Mesenteric fat pad (tissue), 1 donor: ENCODE measurements at regions not wholly inside any gene's neighbourhood (a gene's known extent, or its start where the extent isn't known, plus 50 kb on each side); places are given as distances from the start of the nearest gene placed in this dataset.
"Not testable (repeated sequence)": the region's sequence is repeated elsewhere in the genome, so short reads cannot be mapped to it uniquely, and the experiment has no call there.

ENCODE experiments used
- DNase-seq: peaks from one replicate; pipeline ENCODE4 v3.0.0-alpha.2; 2020; ENCODE audit warnings: low spot score
- donor health status: DM: yes; HTN: yes; CAD: no.

DNA sequence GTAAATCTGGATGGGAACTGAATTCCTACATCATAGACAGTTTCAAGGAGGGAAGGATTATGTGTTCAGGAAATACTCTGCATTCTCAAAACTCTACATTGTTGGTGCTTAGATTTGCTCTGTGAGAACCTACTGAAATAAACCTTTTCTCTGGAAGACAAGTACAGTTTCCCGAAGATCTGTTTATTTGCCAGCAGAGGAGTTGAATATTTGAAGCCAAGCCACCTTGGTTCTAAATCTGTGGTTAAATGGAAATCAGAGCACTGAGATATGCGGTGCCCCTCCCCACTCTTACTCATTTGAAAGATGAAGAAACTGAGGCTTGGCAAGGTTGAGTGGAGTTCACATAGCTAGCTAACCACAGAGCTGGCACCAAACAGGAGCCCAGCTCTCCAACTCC, 146.3 kb upstream of the CTAGE1 start:
- no peak for DNase-seq

DNA sequence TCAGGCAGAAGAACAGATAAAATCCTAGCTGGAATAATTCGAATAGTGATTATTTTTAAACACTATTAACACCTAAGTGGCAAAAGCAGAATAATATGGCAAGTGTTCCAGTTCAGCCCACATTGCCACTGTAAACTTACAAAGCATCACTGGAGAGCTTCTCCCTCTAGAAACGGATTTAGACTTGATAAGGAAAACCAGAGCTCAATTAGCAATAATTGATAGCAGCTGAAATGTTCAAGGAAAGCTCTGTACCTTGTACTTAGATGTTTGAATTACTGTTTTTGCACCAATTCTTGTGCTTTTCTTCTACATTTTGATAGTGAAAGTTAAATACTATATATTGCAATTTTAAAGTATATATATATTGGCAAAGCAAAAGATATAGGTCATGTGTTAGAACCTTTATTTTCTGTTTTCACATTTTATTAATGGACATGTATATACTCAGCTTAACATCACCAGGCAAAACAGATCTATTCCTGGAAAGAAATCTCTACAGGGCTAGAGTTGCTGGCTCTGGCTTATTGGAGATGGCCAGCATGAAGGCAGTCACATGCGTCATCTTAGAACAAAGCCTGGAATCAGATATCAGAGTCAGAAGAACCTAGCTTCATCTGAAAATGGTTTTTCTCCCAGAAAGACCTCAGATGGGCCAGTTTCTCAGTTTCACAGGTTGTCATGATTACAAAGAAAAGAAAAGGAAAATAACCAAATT, 149.1 kb upstream of the CTAGE1 start:
- DNase-seq = no peak

DNA sequence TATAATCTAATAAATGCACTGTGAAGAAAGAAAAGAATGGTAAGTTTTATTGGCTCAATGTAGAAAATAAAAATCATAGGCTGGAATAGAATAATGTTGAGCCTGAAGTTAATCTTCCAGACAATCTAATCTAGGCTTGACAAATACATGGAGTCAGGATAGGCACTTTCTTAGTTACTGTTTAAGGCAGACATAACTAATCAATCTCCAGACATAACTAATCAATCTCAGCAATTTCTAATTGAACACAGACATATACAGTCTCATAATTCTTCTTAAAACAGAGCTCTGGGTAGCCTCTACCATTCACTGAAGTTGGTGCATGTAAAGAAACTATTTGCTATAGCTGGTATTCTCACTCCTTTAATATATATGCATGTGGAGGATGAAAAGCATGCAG, 150.1 kb upstream of the CTAGE1 start:
- DNase-seq = no peak

DNA sequence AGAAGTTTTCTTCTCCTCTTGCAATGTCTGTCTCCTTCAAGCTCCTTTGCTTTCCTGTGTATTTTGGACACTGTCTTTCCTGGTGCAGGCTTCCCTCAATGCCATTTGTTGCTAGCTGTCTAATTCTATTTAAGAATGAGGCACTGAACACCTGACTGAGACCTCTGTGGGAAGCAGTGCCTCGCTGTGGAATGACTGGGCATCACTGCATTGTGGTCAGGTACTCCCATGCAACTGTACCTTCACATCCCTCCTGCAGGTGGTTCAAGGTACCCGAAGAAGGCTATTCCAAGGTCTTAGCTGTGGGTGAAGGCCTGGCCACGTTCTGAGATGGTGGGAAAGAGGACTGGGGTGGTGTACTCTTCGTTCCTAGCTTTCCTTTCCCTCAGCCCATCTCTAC, 152.8 kb upstream of the CTAGE1 start:
- no peak for DNase-seq

DNA sequence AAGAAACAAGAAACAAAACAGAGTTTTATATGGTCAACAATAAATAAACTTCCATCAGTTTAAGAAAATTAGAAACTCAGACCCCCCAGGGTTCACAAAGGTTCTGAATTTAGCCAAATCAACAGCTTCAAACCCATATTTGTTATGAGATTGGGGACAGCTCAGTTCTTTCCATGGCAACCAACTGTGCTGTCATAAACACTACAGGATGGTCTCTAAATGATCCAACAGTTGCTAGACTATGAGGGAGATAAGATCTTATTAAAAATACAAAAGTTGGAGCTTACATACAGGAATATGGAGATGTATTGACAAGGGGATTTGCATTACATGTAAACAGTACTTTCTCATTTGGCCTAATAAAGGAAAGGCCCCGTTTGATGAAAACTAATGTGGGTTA, 154.6 kb upstream of the CTAGE1 start:
- DNase-seq = no peak

DNA sequence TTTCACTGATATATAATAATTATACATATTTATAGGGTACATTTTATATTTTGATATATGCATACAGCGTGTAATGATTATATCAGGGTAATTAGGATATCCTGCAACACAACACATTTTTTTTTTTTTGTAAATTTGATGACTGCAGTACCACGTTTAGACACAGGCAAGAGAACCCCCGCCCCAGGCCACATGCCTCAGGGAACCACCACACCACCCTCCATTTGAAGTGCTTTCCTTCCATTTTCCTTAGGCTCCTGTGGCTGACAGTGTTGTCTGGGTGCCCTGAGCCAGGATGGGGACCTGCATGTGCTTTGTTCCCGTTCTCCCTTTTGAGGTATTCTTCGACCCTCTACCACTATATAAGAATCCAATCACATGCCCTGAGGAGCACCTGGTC, 161.6 kb upstream of the CTAGE1 start:
- no peak for DNase-seq

DNA sequence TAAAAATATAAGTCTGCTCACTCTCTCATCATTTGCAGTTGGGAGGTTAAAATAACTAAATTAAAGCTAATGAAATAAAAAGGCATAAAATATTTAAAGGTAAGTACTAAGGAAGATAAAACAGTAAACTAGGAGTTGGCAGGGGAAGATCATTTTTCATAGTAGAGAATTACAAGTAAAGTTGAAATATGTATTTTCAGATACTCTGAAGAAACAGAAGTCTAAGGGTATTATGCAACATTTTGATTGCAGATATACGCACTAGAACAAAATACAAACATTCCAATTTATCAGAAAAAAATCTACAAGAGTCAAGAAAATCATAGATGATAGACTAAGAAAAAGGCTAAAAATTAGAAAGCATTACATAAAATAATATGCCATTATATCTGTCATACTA, 167.6 kb upstream of the CTAGE1 start:
- no peak for DNase-seq

DNA sequence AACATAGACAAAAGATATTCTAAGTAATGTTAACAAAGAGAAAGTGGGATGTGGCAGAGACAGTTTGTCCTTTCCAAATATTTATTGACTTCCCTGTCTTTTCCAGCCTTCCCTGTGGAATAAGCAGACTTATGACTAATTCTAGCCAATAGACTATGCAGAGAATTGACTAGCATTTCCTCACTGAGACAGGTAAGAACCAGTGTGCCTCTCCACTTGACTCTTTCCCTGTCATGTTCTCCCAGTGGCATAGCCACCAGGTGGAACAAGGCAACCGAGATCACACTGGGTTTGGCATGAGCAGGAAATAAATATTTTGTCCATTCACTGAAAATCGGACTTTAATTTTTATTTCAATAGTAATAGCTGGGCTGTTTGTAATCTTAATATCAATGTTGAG, 168.1 kb upstream of the CTAGE1 start:
- DNase-seq = no peak

DNA sequence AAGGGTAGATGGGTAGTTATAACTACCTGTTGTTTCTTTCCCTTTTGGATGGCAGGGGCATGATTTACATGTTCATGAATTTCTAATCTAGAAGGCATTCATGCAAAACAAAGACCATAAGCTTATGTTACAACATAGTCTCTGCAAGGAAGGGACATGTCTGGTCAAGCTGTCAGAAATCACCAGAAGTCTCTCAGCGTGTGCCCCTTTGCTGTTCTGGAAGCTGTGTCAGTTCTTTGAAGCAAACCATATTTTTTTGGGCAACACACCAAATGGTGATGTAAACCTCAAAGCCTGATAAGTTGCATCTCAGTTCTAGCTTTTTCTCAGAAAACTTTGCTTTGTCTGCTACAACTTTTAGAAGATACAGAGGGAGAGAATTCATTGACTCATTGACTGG, 173.5 kb upstream of the CTAGE1 start:
- DNase-seq = no peak

DNA sequence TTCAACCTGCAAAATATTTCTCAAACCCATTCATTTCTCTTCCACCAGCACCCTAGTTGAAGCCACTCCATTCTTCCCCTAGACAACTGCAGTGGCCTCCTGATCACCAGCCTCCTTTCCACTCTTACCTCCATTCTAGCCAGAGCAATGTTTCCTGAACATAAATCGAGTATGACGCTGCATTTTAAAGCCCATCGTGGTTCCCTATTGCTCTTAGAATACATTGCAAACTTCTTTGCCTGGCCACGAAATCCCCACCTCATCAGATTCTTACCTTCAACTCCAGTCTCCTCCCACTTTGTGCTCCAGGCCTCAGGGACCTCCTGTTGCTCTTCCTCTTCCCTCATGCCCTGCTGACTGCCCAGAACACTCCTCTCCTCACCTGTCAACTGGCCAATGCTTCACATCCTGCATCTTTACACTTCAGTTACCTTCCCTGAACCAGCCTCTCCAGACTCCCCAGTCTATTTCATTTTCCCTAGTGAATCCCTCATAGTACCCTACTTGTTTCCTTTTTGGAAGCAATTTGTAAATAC, 176.5 kb upstream of the CTAGE1 start:
- no peak for DNase-seq

DNA sequence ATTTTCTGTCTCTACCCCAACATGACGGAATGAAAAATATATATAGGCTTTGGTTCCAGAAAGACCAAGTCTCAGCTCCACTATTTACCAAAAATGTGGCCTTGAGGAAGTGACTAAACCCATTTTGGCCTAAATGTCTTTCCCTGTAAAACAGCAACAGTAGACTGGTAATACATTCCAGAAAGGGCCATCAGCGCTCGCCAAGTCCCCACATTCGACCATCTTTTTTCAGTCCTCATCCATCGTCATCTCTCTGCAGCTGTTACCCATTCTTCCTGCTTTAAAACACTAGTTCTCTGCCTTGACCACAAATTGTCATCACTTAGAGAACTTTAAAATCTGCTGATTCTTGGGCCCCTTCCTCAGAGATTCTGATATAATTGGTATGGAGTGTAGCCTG, 183.8 kb upstream of the CTAGE1 start:
- DNase-seq = no peak

DNA sequence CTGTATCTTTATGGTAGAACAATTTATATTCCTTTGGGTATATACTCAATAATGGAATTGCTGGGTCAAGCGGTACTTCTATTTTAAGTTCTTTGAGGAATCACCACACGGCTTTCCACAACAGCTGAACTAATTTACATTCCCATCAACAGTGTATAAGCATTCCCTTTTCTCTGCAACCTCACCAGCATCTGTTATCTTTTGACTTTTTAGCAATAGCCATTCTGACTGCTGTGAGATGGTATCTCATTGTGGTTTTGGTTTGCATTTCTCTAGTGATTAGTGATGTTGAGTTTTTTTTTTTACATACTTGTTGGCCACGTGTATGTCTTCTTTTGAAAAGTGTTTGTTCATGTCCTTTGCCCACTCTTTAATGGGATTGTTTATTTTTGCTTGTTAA, 184.7 kb upstream of the CTAGE1 start:
- not testable (repeated sequence) for DNase-seq

DNA sequence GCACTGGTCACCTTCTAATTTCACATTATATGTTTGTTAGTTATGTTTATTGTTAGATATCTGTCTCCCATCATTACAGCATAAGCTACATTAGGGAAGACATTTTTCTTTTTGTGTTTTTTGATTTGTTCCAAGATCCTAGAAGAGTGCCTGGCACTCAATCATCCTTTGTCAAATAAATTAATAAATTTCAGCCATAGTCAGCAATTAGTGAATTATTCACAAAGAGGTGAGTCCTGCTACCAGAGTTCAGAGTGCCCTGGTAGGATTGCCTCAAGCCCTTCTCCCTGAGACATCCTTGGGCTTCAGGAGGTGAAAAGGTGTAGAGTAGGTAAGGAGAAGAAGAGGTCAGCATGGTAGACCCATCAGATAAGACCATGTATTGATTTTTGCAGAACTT, 186.2 kb upstream of the CTAGE1 start:
- no peak for DNase-seq

DNA sequence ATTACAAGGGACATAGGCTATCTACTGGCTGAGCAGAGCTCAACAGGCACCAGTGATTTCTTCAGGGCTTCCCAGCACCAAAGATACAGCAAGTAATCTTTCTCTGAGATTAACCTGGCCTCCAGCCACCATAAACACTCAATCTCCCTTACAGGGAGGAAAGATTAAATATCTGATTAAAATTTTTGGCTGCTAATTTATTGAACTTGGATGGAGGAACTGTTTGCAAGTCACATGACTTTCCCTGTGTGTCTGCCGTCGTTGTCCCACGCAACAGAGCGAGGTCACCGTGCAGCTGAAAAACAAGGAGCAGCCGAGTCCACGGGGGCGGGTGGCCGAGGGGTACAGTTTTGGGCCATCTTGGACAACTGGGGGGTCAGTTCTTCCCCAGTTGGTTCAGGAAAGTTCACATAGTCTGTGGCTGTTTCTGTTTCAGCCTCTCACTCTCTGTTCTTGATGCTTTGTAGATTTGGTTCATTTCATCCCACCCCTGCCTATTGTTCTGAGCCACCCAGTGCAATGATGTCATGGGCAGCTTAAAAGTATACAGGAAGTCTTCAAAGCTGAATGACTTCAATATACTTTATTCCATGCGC, 186.8 kb upstream of the CTAGE1 start:
- no peak for DNase-seq

DNA sequence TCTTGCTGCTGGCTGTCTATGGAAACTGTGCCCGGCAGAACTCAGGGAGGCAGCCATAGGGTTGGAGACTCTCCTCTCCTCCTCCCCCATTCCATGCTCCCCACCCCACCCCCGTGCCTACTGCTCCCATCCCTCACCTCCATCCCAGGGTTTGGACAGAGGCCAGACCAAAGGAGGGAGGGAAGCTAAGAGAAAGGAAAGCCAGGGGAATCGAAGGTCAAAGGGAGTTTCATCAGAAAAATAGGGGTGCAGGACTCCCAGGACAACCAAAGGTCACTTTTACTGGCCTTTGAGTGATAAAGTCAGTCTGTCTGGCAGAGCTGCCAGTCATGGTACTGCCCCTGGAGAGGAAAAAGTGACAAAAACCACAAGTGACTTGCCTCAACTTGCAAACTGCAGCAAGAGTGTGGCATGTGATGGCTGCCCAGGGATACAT, 187.3 kb upstream of the CTAGE1 start:
- no peak for DNase-seq

DNA sequence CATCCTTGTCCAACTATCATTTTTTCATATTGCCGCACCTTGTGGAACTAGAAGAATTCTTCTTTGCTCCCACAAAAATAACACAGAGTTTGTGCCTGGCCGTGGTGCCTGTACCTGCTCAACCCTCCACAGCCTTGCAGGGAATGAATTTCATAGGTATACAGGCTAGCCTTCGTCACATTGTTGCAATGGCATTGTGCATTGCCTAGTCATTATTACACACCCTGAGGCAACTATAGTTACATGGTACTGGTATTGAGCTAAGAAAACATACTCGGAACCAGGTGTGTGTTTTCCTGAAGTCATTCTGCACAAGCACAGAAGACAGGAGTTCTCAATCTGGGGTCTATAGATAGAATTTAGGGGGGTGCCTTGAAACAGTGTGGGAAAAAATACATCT, 188.0 kb upstream of the CTAGE1 start:
- no peak for DNase-seq

DNA sequence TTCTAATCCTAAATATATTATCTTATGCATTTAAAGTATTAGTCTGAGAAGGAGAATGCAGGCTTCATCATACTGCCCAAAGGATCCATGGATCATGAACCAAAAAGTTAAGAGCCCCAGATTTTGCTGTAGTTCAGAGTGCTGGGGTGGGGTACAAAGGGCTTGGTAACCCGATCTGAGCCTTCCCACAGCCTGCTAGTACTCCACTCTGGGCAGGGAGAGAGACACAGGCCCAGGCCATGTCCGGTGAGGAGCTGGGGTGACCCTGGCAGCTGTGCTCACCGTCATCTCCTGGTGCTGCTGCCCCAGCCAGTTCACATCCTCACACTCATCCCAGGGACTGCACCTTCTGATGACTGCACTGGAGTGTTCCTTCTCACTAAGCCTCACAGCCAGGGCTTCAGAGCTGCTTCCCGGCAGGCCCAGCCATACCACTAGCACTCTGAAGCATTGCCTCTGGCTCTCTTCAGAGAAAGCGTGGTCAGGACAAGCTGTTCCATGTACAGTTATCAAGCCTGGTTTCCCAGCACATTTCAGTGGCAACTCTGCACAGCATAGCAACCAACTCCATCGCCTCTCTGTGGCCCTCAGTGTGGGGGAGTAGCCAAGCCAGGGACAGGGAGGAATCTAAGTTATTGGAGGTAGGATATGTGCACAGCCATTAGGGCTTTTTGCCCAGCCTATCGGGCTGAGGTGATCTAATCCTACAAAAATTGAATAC, 189.0 kb upstream of the CTAGE1 start:
- DNase-seq = no peak

DNA sequence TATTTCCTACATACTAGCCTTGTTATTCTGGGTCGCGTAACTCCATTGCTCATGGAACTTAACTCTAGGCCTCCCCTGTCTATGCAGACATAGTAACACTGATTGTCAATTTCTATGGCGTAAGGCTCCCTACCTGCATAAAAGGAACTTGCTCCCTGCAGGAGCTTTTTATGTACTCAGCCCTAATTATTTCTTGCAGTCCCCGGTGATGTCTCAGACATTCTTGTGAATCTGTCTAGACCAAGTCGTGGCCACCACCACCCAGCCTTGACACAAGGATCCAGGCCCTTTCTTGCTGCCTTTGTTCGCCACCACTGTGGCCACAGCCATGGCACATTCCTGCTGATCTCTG, 189.5 kb upstream of the CTAGE1 start:
- no peak for DNase-seq

DNA sequence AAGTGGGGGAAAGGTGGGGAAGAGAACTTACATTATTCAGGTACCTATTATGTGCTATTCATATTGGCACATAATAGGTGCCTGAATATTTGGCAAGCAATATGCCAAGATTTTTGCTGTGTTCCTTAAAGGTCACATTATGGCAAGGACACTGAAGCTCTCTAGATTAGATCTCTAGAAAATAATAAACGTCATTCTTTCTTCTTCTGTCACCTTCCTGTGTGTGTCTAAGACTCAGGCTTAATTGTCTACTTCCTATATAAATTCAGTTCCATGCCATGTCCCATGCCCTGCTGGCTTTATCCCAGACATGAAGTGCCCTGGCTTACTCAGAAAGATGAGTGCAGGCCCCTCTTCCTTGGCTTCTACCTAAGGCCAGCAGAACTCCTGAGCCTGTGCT, 191.1 kb upstream of the CTAGE1 start:
- DNase-seq = no peak

DNA sequence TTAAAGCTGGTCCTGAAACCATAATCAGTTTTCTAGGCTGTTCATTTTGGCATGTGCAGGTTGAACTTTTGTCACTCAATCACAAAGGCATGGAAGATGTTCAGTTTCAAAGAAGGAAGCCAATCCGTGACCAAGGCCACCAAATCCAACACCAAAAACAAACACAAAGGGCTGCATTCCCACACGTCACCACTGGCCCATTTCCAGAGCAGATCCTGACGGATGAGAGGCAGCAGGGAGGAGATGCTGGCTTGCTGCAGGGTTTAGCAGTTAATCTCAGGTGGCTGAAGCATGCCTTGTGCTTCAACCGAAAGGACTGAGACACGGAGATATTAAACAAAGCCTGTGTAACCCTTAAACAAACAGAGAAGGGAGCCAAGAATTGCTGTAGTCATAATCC, 191.9 kb upstream of the CTAGE1 start:
- DNase-seq = no peak

DNA sequence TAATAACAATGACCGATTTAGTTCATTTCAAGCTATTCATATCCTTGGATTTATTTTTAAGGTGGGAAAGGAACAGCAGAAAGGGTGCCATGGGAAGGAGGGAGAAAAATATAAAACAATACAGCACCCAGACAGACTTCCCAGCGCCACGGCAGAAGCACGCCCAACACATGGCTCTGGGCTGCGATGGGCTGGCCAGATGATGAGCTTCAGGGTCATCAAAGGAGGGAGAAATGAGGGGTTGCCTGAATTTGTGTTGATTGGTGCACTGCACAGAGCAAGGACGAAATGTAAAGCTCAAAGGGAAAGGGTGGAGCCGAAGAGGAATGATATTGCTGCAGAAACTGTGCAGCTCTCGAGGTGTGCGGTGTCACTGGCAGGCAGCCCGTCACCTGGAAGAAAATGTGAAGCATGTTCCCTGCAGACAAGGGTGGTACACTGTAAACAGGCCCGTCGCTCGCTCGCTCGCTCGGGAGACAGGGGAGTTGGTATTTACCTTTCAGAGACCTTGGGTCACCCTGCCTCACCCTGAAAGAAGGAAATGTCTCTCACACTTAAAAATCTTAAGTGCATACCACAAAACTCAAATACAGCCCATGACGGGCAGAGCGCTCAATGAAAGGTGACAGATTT, 195.5 kb upstream of the CTAGE1 start:
- DNase-seq = no peak

DNA sequence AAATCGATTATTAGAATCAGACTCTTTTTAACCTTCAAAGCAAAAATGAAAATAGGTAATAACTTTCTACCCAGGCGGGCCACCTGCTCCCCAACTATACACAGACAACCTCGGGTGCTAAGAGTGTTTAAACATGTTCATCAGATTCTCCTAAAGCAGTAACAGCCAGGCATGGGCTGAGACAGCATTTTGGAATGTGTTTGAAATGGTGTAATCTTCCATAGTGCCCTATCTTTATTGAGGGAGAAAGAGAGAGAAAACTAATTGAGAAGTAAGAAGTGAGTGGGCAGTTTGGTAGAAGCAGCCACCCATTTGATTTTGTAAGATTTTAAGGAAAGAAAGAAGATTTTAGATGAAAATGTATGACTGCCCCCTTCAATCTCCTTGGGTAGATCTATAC, 196.1 kb upstream of the CTAGE1 start:
- DNase-seq = no peak
